GM12864 (cell line): ENCODE measurements at regions not wholly inside any gene's neighbourhood (a gene's known extent, or its start where the extent isn't known, plus 50 kb on each side); places are given as distances from the start of the nearest gene placed in this dataset.
"Not testable (repeated sequence)": the region's sequence is repeated elsewhere in the genome, so short reads cannot be mapped to it uniquely, and the experiment has no call there.

Experiments
- DNase-seq: peaks from one replicate; pipeline ENCODE4 v3.0.0-alpha.2; 2011; ENCODE audit warnings: low read depth
- H3K4me3 ChIP-seq: 2 replicates; pipeline ENCODE4 v1.5.1; 2011; ENCODE audit warnings: mild to moderate bottlenecking, low read depth, low read length, control low read depth
- CTCF ChIP-seq: IDR thresholded peaks from 2 replicates; pipeline ENCODE4 v1.5.1; 2011; ENCODE audit warnings: low read depth, mild to moderate bottlenecking, moderate library complexity, low read length, control low read depth, inconsistent platforms; ENCODE audit errors: missing control alignments

GRCh38 chr3:194189243-194189791 is 53.4 kb downstream of the HES1 start:
- H3K4me3 ChIP-seq: no peak overlapping the region
- no peak for DNase-seq
- TF ChIP-seq CTCF: no peak

GRCh38 chr3:194191850-194192249 is 55.9 kb downstream of the HES1 start:
- H3K4me3 ChIP-seq, DNase-seq: not testable (repeated sequence)

GRCh38 chr3:194194051-194194756 is 58.3 kb downstream of the HES1 start:
- H3K4me3 ChIP-seq: no peak overlapping the region
- TF ChIP-seq CTCF: no peak
- DNase-seq: peak; percentile 7

- DNase-seq: no peak
- no peak for TF ChIP-seq CTCF
These were observed 58.8 kb downstream of the HES1 start for GRCh38 chr3:194194757-194195085.

GRCh38 chr3:194195611-194196010 is 59.7 kb downstream of the HES1 start:
- no peak for DNase-seq
- TF ChIP-seq CTCF: no peak
- H3K4me3 ChIP-seq: no peak overlapping the region

More at GRCh38 chr3:194194757-194195085, 58.8 kb downstream of the HES1 start:
- H3K4me3 ChIP-seq: no peak overlapping the region

- TF ChIP-seq CTCF: no peak
These were observed 60.9 kb downstream of the HES1 start for GRCh38 chr3:194196876-194197275.

GRCh38 chr3:194197396-194197960 is 61.5 kb downstream of the HES1 start:
- TF ChIP-seq CTCF: no peak
- no peak overlapping the region for H3K4me3 ChIP-seq
- no peak for DNase-seq

More at GRCh38 chr3:194196876-194197275, 60.9 kb downstream of the HES1 start:
- DNase-seq: no peak
- no peak overlapping the region for H3K4me3 ChIP-seq
